Keratinocyte (primary cell): ENCODE measurements at regions not wholly inside any gene's neighbourhood (a gene's known extent, or its start where the extent isn't known, plus 50 kb on each side); places are given as distances from the start of the nearest gene placed in this dataset.

Source experiments
- DNase-seq: peaks from one replicate; pipeline ENCODE4 v3.0.0-alpha.2; 2011; ENCODE audit warnings: low read depth, missing footprints, low spot score
- FAIRE-seq: peaks from 2 replicates; lab custom pipeline; 2011; peaks lifted over from hg19 to GRCh38; lab: Jason Lieb, UNC
- H2AFZ ChIP-seq: 2 replicates; pipeline ENCODE4 v1.6.0; 2012; ENCODE audit warnings: low read length, control low read depth, inconsistent platforms; ENCODE audit not compliant: control insufficient read depth
- H3K27ac ChIP-seq: 2 replicates; pipeline ENCODE4 v1.5.1; 2011; ENCODE audit warnings: low read length; ENCODE audit not compliant: control insufficient read depth, insufficient read depth
- H3K27me3 ChIP-seq: 3 replicates; pipeline ENCODE4 v1.6.0; 2011; ENCODE audit warnings: low read length; ENCODE audit not compliant: control insufficient read depth, insufficient read depth; ENCODE audit errors: extremely low read depth
- H3K36me3 ChIP-seq, 2 experiments: 2 replicates in 1 of 2; 3 replicates in 1 of 2; pipeline ENCODE4 v1.5.1; 2011; ENCODE audit warnings: low read length in 2 of 2, mild to moderate bottlenecking in 1 of 2; ENCODE audit not compliant: control insufficient read depth in 2 of 2, insufficient read depth in 2 of 2; ENCODE audit errors: extremely low read depth in 1 of 2
- H3K4me1 ChIP-seq: 3 replicates; pipeline ENCODE4 v1.5.1; 2011; ENCODE audit warnings: low read length; ENCODE audit not compliant: control insufficient read depth, insufficient read depth; ENCODE audit errors: extremely low read depth
- H3K4me2 ChIP-seq: 3 replicates; pipeline ENCODE4 v1.6.0; 2011; ENCODE audit warnings: low read depth, low read length; ENCODE audit not compliant: control insufficient read depth, insufficient read depth; ENCODE audit errors: extremely low read depth
- H3K4me3 ChIP-seq, 3 experiments: fragments of 200-600 bp in 1 of 3; sonication (generic) in 1 of 3; 2 replicates in 2 of 3; 3 replicates in 1 of 3; pipeline ENCODE4 v1.5.1; 2011 to 2016; ENCODE audit warnings: low read length in 3 of 3, mild to moderate bottlenecking in 3 of 3, control low read depth in 2 of 3, inconsistent platforms in 1 of 3, low read depth in 1 of 3, mixed read lengths in 1 of 3, mixed run types in 1 of 3, moderate library complexity in 1 of 3; ENCODE audit not compliant: control insufficient read depth in 2 of 3, insufficient read depth in 2 of 3; ENCODE audit errors: extremely low read depth in 1 of 3
- H3K79me2 ChIP-seq: 2 replicates; pipeline ENCODE4 v1.6.0; 2012; ENCODE audit warnings: low read length; ENCODE audit not compliant: control insufficient read depth, insufficient read depth
- H3K9ac ChIP-seq: 3 replicates; pipeline ENCODE4 v1.6.0; 2011; ENCODE audit warnings: low read length; ENCODE audit not compliant: control insufficient read depth, insufficient read depth; ENCODE audit errors: extremely low read depth
- H3K9me1 ChIP-seq: 3 replicates; pipeline ENCODE4 v1.6.0; 2011; ENCODE audit warnings: low read length; ENCODE audit not compliant: control insufficient read depth, insufficient read depth; ENCODE audit errors: extremely low read depth
- H3K9me3 ChIP-seq: 2 replicates; pipeline ENCODE4 v1.5.1; 2012; ENCODE audit warnings: low read depth, low read length; ENCODE audit not compliant: control insufficient read depth
- H4K20me1 ChIP-seq: 3 replicates; pipeline ENCODE4 v1.6.0; 2011; ENCODE audit warnings: low read length; ENCODE audit not compliant: control insufficient read depth, insufficient read depth; ENCODE audit errors: extremely low read depth
- EZH2 ChIP-seq: IDR thresholded peaks from one replicate; pipeline ENCODE4 v1.6.1; 2012; ENCODE audit warnings: inconsistent platforms, mild to moderate bottlenecking, low read length, moderate library complexity
- dilution Hi-C: fragments of 300-500 bp; cut with MboI; formaldehyde crosslinking; loops from one replicate; pipeline ENCODE4 v1.7.0; 2020; ENCODE audit warnings: low sequenced_read_pairs; ENCODE audit not compliant: extremely low pct_ligation_motif_present
- TF ChIP-seq, protein P1 (sequence below), 3 experiments: IDR thresholded peaks in 1 of 3; conservative IDR thresholded peaks in 1 of 3; optimal IDR thresholded peaks in 1 of 3; 2 replicates in 2 of 3; 3 replicates in 1 of 3; pipeline versions ENCODE3 to v1.5.1; 2011; ENCODE audit warnings: low read length in 3 of 3, mild to moderate bottlenecking in 3 of 3, moderate library complexity in 2 of 3, control low read depth in 1 of 3, inconsistent platforms in 1 of 3; ENCODE audit not compliant: insufficient read depth in 2 of 3; ENCODE audit errors: extremely low read depth in 1 of 3

DNA sequence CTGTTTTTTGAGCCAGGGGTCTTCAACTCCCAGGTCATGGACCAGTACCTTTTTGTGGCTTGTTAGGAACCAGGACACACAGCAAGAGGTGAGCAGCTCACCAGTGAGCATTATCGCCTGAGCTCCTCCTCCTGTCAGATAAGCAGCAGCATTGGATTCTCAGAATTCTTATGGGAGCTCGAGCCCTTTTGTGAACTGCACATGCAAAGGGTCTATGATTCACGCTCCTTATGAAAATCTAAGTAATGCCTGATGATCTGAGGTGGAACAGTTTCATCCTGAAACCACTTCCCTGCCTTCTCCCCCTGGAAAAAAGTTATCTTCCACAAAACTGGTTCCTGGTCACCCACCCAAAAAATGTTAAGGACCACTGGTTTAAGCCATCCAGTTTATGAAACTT lies 1047.6 kb downstream of the OTOL1 start:
- Histone ChIP-seq H2AFZ (no peak overlapping the region), H3K4me3 (no peak overlapping the region), H4K20me1 (no peaks in the 10 kb centered on the region), H3K9ac (no peak overlapping the region), H3K4me2 (no peak overlapping the region), H3K79me2 (no peaks in the 10 kb centered on the region), H3K9me3 (no peaks in the 10 kb centered on the region), H3K4me1 (no peaks in the 10 kb centered on the region), H3K27ac (no peak overlapping the region), H3K27me3 (no peaks in the 10 kb centered on the region), H3K36me3 (no peaks in the 10 kb centered on the region), H3K9me1 (no peaks in the 10 kb centered on the region)
- DNase-seq (no peak), FAIRE-seq (no peak)
- no peak for TF ChIP-seq EZH2
- TF ChIP-seq, protein P1, sequence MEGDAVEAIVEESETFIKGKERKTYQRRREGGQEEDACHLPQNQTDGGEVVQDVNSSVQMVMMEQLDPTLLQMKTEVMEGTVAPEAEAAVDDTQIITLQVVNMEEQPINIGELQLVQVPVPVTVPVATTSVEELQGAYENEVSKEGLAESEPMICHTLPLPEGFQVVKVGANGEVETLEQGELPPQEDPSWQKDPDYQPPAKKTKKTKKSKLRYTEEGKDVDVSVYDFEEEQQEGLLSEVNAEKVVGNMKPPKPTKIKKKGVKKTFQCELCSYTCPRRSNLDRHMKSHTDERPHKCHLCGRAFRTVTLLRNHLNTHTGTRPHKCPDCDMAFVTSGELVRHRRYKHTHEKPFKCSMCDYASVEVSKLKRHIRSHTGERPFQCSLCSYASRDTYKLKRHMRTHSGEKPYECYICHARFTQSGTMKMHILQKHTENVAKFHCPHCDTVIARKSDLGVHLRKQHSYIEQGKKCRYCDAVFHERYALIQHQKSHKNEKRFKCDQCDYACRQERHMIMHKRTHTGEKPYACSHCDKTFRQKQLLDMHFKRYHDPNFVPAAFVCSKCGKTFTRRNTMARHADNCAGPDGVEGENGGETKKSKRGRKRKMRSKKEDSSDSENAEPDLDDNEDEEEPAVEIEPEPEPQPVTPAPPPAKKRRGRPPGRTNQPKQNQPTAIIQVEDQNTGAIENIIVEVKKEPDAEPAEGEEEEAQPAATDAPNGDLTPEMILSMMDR (optimal IDR thresholded peaks at IDR 0.05 in 1 of 3, IDR thresholded peaks at IDR 0.05 in 1 of 3, conservative IDR thresholded peaks at IDR 0.05 in 1 of 3; ENCODE audit: extremely low read depth in 1 of 3, insufficient read depth in 2 of 3, low read length in 3 of 3), result no peak
- dilution Hi-C loops, result no loop called here

DNA sequence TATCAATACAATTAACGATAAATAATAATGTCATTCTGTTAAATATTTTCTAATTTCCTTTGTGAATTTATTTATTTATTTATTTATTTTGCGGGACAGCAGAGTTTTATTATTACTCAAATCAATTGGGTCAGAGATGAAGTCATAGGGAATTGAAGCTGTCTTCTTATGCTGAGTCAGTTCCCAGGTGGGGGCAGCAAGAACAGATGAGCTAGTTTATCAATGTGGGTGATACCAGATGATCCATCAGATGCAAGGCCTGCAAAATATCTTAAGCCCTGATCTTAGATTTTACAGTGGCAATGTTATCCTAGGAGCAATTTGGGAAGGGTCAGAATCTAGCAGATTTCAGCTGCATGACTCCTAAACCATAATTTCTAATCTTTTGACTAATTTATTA lies 1050.3 kb downstream of the OTOL1 start:
- no peak overlapping the region for H3K9ac ChIP-seq
- dilution Hi-C loops, result no loop called here
- H3K4me2 ChIP-seq, result no peak overlapping the region
- DNase-seq, result no peak
- no peak for FAIRE-seq
- H3K27ac ChIP-seq, result no peak overlapping the region
- TF ChIP-seq, protein P1 (optimal IDR thresholded peaks at IDR 0.05 in 1 of 3, IDR thresholded peaks at IDR 0.05 in 1 of 3, conservative IDR thresholded peaks at IDR 0.05 in 1 of 3; ENCODE audit: extremely low read depth in 1 of 3, insufficient read depth in 2 of 3, low read length in 3 of 3), result no peak
- H2AFZ ChIP-seq, result no peak overlapping the region
- H3K9me3 ChIP-seq, result no peaks in the 10 kb centered on the region
- H3K4me3 ChIP-seq, result no peak overlapping the region
- no peaks in the 10 kb centered on the region for H3K27me3 ChIP-seq
- H3K9me1 ChIP-seq, result no peaks in the 10 kb centered on the region
- H4K20me1 ChIP-seq, result no peaks in the 10 kb centered on the region
- no peaks in the 10 kb centered on the region for H3K36me3 ChIP-seq
- H3K79me2 ChIP-seq, result no peaks in the 10 kb centered on the region
- H3K4me1 ChIP-seq, result no peaks in the 10 kb centered on the region
